Stromal cell of bone marrow (primary cell): ENCODE measurements at regions not wholly inside any gene's neighbourhood (a gene's known extent, or its start where the extent isn't known, plus 50 kb on each side); places are given as distances from the start of the nearest gene placed in this dataset.

Experiments used
- DNase-seq: peaks from one replicate; pipeline ENCODE4 v3.0.0-alpha.2; 2012; ENCODE audit warnings: low read depth

DNA sequence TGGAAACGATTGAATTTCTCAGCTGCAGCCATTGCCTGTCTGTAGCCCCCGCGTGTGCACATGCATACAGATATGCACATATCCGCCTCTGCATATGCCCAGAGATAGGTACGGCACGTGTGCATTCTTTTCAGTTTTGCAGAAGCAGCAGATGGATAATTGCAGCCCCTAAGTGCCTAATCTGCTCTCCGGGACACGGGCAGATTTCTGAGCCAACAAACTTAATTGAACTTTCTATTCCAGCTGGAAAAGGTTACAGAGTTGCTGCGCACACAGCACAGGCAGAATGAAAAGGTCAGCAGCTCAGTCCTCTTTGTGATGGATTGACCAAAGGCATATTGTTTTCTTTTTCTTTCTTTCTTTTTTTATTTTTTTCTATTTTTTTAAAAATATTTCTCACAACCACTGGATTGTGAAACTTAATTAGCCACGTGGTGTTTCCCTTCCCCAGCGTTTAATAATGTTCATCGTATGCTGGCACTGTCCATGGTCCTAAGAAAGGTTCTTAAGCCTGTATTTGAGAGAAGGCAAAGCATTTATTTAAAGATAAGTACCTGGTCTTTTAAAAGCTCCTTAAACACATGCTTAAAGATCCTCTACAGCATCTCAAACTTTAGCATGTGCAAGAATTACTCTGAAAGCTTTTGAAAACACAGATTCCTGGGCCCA, 270.2 kb upstream of the BRINP1 start:
- peak; percentile 21 for DNase-seq

DNA sequence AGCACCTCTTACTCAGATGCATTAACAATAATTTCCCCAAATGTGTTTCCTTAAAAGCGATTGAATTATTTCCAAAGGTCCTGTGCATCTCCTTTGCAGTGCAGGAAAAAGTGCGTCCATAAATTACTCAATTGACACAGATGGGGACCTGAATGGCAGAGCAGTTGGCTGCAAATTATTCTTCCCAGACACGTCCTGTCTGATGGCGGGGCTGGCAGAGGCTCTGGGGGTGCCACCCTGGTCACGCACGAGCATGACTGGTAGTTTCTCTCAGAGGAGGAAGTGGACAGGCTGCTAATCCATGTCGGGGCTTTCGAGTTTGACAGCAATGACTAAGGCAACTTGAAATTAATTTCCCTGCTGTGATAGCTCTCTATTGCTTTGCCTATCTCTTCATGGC, 264.8 kb upstream of the BRINP1 start:
- no peak for DNase-seq

GRCh38 chr9:119611565-119611964, 242.3 kb upstream of the BRINP1 start:
- no peak for DNase-seq

- no peak for DNase-seq
Measured at GRCh38 chr9:119609277-119609971, 240.2 kb upstream of the BRINP1 start.

- DNase-seq: no peak
Measured at GRCh38 chr9:119601632-119602031, 232.4 kb upstream of the BRINP1 start.

DNA sequence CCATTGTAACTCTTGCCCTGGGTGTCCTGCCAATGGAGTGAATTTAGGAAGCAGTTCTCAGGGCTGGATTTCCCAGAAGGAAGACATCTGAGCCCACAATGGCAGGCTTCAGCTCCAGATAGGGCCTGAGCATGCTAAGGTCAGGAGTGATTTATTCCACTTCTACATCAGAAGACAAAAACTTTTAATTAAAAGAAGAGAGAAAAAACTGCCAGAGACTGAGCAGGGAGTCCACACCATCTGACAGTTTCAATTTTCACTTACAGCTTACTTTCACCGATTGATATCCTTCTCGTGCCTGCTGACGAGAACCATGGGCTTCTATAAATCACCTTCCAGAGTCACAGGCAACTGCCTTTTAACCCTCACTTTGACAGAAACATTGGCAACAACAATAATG, 228.3 kb upstream of the BRINP1 start:
- no peak for DNase-seq

- no peak for DNase-seq
Measured at GRCh38 chr9:119596703-119597102, 227.5 kb upstream of the BRINP1 start.

DNA sequence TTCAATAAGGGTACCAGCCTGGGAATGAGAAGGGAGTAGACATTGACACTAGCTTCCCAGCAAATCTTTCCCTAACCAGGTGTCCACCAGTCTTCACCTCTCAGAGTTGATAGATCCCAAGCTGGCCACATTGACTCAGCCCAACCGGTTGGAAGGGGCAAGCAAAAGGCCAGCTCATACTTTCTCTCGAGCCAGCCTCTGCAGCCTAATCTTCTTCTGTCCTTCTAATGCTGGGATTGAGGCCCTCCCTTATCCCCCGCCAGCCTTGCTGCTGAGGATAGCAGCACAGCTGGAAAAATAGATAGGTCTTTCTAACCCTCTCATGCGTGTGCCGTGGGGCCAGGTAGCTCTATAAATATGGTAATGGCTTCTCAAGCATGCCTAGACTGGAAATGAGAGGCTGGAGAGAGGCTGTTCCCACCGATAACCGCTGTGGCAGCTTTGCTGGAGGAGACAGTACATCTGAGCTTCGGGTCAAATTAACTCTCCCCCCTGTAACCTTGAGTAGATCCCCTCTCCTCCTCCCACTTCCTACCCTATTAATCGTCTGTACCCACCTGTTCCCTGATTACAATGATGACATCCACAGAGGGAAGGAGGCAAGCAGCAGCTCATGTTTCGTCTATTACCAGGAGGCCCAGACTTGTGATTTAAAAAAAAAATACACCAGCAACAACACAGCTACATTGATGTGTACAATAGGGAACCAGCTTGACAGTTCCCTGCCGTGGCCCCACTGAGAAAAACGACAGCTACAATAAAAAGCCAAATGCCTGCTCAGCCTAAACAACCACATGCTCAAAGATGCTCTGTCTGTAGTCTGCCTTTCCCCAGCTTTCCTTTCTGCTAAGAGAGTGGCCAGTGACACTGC, 219.9 kb upstream of the BRINP1 start:
- DNase-seq: no peak

DNA sequence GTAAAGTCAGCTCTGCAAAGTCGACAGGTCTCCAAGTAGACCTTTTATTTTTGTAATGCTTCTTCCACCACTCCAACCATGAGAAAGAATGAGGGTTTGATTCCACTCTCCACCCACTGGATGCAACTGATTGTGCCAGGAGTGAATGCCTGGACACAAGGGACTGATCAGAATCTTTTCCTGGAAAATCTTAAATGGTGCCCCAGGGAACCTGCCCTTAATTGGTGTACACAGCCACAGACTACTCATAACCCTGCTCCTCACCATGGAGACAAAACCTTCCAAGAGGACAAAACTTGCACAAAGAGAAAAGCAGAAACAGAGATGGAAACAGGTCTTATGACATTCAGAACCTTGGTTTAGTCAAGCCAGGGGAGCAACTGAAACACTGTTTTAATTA, 208.6 kb upstream of the BRINP1 start:
- no peak for DNase-seq

DNA sequence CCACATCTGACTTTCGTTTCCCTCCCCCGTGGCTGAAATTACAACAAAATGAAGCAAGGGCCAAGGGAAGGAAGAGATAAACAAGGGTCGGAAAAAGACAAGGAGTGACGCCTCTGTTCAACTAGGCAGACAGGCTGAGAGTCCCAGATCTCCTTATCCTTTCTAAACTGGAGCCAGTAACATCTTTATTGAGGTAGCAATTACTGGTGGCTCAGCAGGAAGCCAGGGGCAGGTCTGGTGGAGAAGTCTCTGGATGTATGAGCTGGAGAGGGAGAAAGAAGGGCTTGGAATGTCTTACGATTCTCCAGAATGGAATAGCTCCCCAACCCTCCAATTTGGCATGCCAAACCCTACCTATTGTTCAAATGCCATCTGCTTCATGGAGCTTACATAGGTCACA, 190.8 kb upstream of the BRINP1 start:
- DNase-seq: no peak

DNA sequence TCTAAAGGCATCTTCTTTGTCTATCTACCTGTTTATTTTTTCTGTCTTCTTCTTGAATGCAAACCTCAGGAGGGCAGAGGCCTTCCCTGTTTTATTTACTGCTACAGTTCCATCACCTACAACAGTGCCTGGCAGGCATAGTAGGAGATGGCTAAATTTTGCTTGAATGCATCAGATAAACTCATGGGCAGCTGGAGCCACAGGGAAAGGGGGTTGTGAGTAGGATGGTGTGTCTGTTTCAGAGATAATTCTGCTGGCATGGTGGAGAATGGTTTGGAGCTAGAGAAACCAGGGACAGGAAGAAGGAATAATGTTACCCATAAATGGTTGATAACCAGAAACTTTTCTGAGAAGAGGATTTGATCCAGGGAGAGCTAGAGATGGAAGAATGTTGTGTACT, 189.8 kb upstream of the BRINP1 start:
- DNase-seq: no peak

DNA sequence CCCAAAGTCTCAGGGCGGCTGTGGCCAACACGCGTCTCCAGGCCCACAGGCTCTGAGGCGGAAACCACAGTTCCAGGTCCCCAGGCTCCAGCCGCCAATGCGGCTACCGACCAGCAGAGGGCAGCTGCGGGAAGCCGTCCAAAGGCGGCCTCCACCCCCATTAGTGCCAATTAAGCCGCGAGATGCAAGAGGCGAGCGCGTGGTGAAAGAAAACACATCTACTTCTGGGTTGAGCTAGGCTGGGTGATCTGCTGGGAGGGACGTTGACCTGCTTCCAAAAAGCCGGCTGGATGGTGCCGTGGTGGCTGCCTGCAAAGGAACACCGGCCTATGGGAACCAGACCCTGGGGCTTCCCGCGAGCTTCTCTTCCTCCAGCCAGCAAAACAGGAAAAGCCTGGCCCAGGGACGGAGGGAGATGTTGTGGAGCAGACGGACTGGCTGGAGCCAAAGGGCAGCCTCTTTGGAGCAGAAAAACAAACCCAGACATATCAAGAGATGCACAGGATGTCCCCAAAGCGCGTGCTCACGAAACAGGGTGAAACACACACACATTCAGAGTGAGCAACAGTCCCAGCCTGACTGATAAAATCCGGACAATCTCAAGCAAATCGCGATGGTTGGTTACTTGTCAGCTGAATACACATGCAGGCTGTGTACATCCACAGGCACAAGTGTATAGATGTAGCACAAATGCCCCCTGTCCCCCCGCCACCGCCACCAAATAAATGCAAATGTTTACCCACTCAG, 187.1 kb upstream of the BRINP1 start:
- peak; percentile 47 for DNase-seq

DNA sequence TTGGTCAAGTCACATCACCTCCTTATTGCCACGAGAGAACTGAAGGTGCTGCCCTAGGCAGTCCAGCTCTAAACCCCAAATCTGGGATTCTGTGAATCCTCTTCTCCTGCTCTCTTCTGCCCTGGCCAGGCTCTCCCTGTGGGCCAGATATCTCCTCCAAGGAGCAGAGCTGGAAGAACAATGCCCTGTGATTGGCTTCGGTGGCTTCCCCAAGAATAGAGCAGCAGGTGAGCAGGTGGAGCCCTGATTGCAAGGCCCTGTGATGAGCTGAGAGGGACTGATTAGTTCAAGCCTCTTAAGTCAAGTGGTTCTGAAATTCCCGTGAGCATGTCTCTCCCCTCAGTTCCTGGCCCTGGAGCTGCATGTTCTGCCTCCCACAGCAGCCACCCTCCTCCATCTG, 175.3 kb upstream of the BRINP1 start:
- DNase-seq: no peak

GRCh38 chr9:119537138-119537537, 167.9 kb upstream of the BRINP1 start:
- no peak for DNase-seq

- no peak for DNase-seq
Measured at GRCh38 chr9:119533504-119533903, 164.3 kb upstream of the BRINP1 start.

DNA sequence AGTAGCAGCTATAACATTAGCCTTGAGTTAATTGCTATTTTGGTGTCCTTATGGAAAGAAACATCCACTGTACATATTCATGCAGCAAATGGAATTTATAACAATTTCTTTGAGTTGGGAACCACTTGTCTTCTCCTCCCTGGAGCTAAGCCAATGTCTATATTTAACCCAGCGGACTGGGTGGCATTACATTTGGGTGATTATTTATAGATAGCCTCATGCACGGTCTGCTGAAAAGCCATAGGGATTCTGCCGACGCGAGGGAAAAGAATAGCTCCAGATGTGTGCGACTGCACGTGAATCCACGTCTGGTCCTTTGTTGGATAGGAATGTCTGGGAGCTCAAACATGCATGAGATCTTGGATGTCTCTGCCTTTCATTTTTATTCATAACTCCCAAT, 157.5 kb upstream of the BRINP1 start:
- no peak for DNase-seq

DNA sequence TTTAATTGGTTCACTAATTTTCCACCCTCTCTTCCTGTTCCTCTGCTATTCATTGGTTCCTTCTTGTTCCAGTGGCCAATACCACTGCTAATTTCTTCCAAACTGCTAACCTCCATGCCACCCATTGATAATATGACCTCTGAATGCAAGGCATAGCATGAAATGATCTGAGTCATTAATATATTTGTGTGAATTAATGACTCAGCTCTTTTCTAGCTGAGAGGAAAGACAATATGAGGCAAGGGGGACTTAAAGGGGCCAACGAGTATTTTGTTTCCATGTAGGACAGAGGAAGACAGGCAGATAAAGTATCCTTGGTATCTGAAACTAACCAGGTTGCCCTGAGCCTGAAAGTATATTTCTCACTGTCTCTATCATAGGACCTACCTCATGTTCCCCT, 154.3 kb upstream of the BRINP1 start:
- no peak for DNase-seq

DNA sequence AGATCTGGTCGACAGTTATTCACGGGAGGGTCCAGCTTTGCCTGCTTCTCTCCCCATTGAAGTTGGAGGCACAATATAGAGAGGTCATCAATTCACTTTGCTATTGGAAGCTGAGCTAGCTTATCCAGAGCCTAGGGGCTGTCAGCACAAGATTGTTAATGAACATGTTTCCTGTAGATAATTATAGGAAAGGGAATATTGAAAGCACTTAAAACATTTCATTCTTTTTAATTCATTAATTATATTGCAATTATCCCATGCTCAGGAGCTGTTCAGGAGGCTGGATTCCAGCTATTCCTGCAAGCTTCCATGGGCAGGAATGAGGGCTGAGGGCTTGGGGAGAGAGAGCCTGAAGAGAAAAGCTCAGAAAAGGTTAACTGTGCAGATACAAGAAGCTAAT, 153.1 kb upstream of the BRINP1 start:
- DNase-seq: no peak

DNA sequence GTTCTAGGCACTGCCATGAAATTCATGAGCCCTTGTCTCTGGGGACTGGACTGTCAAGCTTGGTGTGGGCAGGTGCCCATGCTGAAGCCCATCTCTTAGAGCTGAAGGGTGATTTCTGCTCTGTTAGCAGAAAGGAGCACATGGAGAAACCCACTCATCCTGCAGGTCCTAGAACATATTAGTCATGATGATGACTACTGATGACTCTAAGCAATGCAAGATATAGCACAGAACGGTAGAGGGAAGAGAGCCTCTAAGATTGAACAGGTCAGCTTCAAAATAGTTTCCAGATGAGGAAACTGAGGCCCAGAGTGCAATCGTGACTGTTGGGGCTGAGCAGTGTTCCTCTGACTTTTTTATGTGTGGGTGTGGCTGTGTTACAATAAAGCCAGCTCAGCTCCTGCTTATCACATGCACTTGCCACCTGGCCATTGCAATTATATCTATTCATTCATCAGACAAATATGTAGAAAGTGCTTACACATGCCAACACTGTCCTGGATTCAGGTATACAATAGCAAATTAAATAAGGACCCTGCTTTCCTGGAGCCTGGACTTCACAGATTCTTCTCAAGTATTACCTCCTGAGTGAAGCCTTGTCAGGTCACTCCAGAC, 140.2 kb upstream of the BRINP1 start:
- DNase-seq: no peak

DNA sequence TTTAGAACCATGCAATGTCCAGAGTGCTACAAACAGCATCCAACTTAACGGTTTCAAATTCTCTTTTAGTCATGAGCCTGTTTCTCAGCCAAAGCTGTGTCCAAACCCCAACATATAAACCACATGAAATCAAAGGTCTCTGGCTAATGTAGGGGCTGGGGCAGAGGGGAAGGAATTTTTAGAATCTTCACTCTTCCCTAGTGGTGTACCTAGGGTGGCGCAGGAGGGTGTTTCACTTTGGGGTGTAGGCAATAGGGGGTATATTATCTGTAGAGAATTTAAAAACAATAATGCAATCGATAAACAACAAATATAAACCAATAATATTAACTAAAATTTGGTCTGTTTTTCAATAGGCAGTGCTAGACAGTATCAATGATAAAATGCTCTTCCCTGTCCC, 132.1 kb upstream of the BRINP1 start:
- no peak for DNase-seq

- DNase-seq: peak; percentile 3
Measured at GRCh38 chr9:119500072-119500771, 131.0 kb upstream of the BRINP1 start.
